Fibroblast of upper back skin (primary cell): ENCODE measurements at regions not wholly inside any gene's neighbourhood (a gene's known extent, or its start where the extent isn't known, plus 50 kb on each side); places are given as distances from the start of the nearest gene placed in this dataset.

Experiments
- DNase-seq: peaks from one replicate; pipeline ENCODE4 v3.0.0-alpha.2; 2013

DNA sequence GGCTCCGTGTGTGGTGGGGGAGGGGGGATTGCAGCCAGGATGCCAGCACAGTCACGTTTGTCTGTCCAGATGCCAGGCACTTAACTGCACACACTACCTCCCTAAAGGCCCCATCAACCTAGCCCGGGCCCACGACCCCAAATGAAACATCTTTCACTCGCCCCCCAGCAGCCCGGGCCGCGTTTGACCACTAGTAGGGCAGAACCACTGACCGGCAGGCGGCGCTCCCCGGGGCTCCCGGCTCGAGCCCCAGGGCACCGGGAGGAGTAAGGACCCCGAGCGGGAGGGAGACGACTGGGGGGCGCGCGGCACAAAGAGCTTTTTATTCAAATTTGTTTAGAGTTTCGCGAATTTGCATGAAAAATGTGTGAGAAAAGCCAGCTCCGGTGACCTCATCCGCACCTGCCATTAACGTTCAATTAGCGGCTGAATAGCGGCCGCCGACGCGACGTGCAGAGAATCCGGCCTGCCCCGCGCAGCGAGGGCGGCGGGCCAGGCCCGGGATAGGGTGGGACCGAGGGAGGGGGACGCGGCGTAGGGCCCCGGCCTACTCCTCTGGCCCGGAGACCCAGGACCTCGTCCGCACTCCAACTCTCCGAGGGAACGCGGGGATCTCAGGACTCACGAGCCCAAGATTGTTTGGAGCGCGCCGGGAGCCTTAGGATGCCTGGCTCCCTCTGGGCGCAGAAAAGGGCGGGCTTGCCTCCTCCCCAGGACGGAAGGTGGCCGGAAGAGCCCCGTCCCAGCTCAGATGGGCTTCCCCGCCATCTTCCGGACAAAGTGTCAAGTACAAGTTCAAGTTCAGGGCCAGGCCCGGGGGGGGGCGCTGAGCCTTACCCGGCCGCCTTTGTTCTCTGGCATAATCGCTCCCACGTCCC is 64.9 kb upstream of the POLG start:
- DNase-seq = no peak

DNA sequence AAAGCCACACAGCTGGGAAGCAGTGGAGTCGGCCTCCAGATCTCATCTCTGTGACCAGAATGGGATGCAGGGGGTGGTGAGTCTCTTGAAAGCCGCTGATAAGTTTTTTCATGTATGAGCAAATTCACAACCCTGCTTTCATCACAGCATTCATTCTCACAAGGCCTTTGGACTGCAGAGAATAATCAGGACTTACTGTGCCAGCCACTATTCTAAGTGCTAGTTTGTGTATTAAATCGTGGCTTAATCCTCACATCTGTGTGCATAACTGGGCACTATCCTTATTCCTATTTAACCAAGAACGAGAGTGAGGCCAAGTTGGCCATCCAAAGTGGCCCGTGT is 64.2 kb upstream of the POLG start:
- DNase-seq = no peak

DNA sequence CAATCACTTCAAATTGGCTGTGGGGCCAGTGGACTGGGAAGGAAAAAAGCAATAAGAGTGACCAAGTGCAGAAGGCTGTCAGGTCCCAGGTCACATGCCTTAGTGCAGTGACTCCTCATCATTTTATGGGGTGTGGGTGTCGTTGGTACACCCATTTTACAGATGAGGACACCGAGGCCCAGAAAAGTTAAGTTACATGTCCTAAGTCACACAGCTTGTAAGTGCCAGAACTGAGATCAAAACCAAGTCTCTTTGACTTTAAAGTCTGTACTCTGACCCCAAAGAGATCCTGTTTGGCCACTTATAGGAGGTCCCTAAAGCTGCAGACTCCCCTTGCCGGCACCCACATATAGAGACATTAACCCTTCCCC is 63.0 kb upstream of the POLG start:
- no peak for DNase-seq

DNA sequence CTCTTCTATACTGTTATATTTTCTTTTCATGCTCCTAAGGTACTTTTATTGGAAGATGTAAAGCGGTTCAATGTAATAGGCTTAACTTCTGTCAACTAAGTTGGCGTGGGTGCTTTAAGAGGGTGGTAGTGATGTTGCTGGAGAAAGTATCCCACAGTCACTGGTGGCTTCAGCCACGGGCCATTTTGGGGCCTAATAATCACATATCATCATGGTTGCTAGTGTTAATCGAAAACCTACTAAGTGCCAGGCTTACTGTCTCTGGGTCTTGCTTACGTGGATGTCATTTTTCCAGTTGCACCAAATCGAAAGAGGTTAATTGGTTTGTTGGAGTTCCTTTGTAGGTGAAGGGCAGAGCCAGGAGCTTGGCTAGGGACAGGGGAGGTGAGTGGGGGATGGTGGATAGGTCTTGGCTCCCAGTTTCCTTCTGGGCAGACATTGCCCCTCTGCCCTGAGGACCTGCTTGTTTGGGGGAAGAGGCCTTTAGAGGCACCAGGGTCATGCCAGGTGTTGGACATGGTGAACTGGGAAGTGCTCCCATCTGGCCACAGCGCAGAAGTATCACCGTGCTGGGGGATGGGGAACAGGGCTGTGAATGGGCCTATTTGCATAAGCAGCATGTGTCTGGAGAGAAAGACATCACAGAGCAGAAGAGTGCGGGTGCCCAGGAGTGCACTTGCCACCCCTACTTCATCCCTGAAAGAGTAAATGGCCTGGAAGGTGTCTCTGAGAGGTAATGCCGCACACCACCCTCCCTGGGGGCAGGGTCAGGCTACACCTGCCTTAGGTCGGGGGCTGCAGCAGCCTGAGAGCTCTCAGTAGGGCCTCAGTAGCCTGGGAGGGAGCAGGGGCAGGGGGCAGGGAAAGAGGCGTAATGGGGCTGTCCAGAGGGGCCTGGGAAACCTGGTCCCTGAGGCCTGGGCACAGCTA is 62.4 kb upstream of the POLG start:
- no peak for DNase-seq

DNA sequence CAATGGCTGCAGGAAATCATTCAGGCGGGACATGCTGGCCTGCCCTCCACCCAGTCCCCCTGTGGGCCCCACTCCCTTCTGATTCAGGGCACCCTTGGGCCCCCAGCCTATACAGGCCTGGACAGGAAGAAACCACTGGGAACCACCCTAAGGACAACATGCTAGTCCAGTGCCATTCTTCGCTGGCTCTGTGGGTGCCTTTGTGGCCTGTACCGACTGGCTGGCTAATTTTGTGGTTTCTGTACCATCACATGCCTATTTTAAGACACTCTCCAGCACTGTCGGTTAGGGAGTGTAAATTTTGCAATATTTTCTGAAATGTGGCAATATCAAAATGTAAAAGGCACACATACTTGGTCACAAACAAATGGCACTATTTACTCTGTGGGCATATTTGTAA is 61.4 kb upstream of the POLG start:
- DNase-seq = no peak

DNA sequence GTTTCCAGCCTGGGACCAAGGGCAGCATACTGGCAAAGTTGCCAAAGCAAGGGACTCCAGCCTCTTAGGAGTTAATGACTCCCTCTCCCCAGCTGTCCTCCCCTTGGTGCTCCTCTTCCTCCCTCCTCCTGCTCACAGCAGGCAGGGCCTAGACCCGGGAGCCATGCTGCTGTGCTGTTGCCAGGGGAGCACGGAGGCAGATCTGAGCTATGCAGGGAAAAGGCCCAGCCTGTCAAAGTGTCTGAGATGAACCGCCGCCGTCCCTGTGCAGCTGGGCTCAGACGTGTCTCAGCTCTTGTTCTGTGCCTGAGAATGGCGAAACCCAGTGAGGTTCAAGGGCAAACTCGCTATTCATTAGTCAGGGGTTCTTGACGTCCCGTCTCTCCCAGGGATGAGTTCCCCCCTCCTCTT is 60.8 kb upstream of the POLG start:
- DNase-seq = no peak

DNA sequence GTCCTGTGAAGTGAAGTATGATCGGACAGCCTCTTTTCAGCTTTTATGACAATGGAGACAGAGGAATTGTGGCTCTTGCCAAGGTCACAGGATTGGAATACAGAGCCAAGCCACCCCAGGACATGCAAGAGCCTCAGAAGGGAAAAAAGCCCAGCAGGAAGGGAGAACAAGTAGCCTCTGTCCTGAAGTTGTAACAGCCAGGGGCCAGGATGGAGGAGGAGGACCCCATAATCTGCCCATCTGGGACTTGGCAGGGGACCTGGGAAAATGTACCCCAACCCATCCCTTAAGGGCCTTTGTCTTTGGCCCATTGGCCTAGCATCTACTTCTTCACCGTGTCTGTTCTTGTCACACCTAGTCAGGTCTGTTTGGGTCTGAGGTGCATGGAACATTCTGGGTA is 60.4 kb upstream of the POLG start:
- no peak for DNase-seq

DNA sequence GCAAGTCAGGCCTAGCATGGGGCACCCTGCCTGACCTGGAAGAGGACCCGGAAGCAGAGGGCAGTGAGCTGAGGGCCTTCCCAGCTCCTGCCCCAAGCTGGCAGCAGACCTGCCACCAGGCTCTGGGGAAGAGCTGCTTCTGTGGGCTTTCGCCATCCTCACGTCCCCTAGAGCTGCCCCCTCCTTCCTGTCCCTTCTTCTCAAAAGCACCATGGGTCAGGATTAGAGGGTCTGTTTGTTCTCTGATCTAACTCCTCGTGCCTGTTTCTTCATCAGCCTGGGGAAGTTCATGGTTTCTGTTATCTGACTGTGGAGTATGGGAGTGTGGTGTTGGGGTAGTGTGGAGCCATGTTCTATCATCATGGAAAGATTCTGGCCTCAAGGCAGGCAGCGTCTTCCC is 58.4 kb upstream of the POLG start:
- no peak for DNase-seq

DNA sequence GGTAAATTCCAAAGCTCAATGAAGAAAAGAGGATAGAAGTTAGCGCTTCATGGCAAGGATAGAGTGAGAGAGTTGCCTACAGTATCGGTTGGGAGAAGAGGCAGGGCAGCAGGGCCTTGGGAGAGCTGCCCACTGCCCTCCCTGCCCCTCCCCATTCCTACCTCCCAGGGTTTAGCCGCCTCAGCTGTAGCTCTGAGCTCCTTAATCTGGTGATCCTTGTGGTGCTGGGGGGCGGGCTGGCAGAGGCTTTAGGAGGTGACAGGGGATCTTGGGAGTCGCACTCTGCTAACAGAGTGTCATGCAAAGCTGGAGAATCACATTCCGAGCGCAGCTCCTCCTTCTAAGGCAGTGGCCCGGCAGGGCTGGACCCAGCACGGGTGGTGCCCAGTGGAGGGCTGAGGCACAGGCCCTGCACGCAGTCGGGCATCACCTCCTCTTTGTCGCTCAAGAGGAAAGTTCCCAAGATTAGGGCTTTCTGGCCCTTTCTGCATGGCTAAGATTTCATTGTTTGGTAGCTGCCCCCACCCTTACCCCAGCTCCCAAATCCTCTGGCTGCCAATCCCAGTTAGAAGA is 57.1 kb upstream of the POLG start:
- DNase-seq = no peak

DNA sequence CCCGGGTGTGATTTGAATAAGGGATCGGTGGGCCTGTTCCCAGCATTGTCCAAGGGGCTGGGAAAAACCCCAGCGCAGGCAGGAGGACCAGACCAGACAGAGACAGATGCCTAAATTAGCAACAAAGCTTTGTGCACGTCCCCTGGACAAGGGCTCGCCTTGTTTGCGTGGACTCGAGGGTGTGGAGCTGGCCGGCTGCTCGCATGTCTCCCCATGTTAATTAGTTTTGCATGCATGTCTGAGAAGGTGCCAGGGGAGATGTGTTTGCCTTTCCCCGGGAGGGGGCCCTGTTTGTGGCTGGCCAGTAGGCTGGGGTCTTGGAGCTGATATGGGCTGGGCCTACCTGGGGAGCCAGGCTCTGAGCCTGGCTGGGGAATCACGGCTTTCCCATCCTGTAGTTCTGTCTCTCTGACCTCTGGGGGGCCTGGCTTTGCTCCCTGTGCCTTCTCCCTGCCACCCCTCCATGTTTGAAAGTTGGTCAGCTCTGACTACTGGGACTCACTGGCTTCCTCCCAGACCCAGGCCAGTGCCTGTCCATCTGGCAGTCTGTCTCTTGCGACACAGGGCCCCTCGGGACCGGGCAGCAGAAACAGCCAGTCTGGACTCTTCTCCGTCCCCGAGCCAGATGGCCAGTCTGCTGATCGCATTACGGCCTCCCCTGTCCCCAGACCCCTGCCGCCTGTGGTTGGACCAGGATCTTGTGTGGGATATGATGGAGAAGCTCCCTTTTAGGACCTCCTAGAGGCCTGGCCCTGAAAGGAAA is 55.4 kb upstream of the POLG start:
- DNase-seq = no peak

DNA sequence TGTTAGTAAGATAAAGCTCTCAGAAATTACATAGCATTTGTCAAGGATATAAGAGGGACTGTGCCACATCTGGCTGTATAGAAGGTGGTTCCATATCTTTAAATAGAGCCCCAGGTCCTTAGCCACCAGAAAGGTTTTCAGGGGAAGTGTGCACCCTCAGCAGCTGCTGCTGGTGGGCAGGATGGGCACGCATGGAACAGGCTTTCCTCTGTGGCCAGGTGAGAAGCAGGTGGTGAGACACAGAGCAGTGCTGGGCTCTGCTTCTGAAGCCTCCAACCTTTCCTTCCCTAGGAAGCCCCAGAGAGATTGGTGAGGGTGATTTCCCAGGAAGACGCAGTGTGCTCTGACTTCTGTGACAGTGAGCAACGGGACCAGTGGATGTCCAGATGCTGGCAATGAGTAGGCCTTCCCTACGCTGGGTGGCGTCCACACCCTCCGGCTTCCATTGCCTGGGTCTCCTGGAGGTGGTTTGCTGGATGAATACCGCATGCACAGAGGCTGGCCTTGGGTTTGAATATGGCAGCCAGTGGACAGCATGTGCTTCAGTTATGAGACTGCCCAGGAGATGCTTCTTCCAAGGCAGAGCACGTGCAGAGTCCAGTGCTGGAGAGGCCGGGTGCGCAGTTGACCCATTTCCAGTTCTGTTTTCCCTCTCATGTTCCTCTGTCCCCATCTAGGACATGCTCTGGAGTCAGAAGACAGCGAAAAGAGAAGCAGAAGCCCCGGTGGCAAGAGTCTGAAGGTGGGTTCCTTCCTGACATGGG is 52.7 kb upstream of the POLG start:
- no peak for DNase-seq

DNA sequence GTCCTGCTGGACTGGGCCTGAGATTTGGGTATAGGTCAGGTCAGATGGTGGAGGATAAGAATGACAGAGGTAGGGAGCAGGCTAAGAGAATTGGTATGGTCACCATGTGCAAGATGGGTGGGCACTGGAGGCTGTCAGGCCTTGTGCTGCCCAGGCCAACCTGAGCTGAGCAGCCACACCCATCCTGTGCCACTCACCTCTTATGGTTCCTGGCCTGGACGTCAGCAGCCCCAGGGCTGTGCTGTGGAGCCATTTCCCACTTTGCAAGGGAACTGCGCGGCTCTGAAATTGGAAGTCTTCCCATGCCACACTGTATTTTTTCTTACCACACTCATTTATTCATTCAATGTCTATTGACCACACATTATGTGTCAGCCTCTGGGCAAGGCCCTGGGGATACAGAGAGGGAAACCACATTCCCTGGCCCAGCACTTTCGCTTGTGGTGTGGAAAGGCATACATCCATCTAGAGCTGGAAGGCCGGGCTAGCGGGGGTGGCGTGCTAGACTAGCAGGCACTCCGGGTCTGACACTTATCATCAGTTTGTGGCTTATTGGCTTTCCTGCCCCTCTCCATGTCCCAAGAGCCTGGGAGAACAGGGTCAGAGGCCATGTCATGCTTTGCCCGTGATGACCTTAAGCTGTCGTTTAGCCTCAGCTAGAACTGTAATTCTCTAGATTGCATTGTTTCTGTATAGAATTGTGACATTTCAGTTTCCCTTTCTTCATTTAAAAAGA is 51.1 kb upstream of the POLG start:
- peak; percentile 20 for DNase-seq
